A673 (cell line): ENCODE measurements at regions not wholly inside any gene's neighbourhood (a gene's known extent, or its start where the extent isn't known, plus 50 kb on each side); places are given as distances from the start of the nearest gene placed in this dataset.

ENCODE experiments used
- BruUV-seq: library from RNA; stranded (reverse); fragments of 400-500 nt; replicated peaks from 2 replicates; lab custom pipeline; 2021; lab: Mats Ljungman, UMichigan
- CTCF ChIA-PET: fragments of 300-600 bp; sonication (Branson Sonifier 250); formaldehyde crosslinking; loops from one replicate; lab custom pipeline; 2022; ENCODE audit warnings: antibody characterized with exemption; lab: Charles Lee
- POLR2A ChIA-PET: fragments of 300-600 bp; sonication (Branson Sonifier 250); formaldehyde crosslinking; loops from one replicate; lab custom pipeline; 2022; ENCODE audit warnings: antibody characterized with exemption; ENCODE audit not compliant: low non-redundant PET; lab: Charles Lee
- DNase-seq: peaks from one replicate; pipeline ENCODE4 v3.0.0-alpha.2; 2015; ENCODE audit warnings: low spot score
- H3K27ac ChIP-seq: fragments of 200-600 bp; sonication (generic); 2 replicates; pipeline ENCODE4 v1.5.1; 2016; ENCODE audit warnings: mixed run types, low read depth, mild to moderate bottlenecking, mixed read lengths, antibody characterized with exemption, low read length; ENCODE audit not compliant: poor library complexity, severe bottlenecking
- H3K27me3 ChIP-seq: fragments of 200-600 bp; sonication (generic); replicated peaks from 2 replicates; pipeline ENCODE4 v1.6.1; 2017; ENCODE audit warnings: mixed run types, low read depth, mild to moderate bottlenecking, mixed read lengths, antibody characterized with exemption, low read length; ENCODE audit not compliant: insufficient read depth, poor library complexity
- H3K36me3 ChIP-seq: fragments of 200-600 bp; sonication (generic); 2 replicates; pipeline ENCODE4 v1.6.1; 2016; ENCODE audit warnings: mixed run types, mild to moderate bottlenecking, mixed read lengths, antibody characterized with exemption, low read length; ENCODE audit not compliant: insufficient read depth, poor library complexity, severe bottlenecking
- H3K4me1 ChIP-seq: fragments of 200-600 bp; sonication (generic); 2 replicates; pipeline ENCODE4 v1.6.1; 2017; ENCODE audit warnings: mixed run types, mild to moderate bottlenecking, mixed read lengths, antibody characterized with exemption, low read length; ENCODE audit not compliant: insufficient read depth, poor library complexity, severe bottlenecking
- H3K4me3 ChIP-seq: fragments of 200-600 bp; sonication (generic); 2 replicates; pipeline ENCODE4 v1.5.1; 2016; ENCODE audit warnings: low read depth, mixed run types, mild to moderate bottlenecking, mixed read lengths, low read length; ENCODE audit not compliant: poor library complexity, severe bottlenecking
- H3K9me3 ChIP-seq: fragments of 200-600 bp; sonication (generic); 2 replicates; pipeline ENCODE4 v1.6.1; 2016; ENCODE audit warnings: mixed run types, low read depth, mild to moderate bottlenecking, mixed read lengths, antibody characterized with exemption, low read length; ENCODE audit not compliant: poor library complexity, severe bottlenecking
- EZH2 ChIP-seq: fragments of 200-600 bp; sonication (generic); IDR thresholded peaks from 2 replicates; pipeline ENCODE4 v1.6.1; 2017; ENCODE audit warnings: borderline replicate concordance, low read depth, mild to moderate bottlenecking, mixed read lengths, antibody characterized with exemption, low read length; ENCODE audit not compliant: poor library complexity, severe bottlenecking
- intact Hi-C: fragments of 100-400 bp; cut with micrococcal nuclease; formaldehyde crosslinking; loops from one replicate; pipeline ENCODE4 v1.10.0; 2022; ENCODE audit not compliant: unreplicated experiment
- TF ChIP-seq, protein P1 (sequence below): fragments of 300-800, 200-600 bp; sonication (generic); conservative IDR thresholded peaks from 2 replicates; pipeline ENCODE4 v1.5.1; 2017; ENCODE audit warnings: low read depth, mild to moderate bottlenecking, antibody characterized with exemption, low read length, moderate library complexity, mixed read lengths

- Histone ChIP-seq H3K4me1 (no peaks in the 10 kb centered on the region), H3K36me3 (no peaks in the 10 kb centered on the region), H3K9me3 (no peaks in the 10 kb centered on the region), H3K4me3 (no peak overlapping the region), H3K27me3 (no peaks in the 10 kb centered on the region), H3K27ac (no peak overlapping the region)
- CTCF ChIA-PET, result no interaction called here
- intact Hi-C loops, result no loop called here
- POLR2A ChIA-PET, result no interaction called here
- no TSS peak for BruUV-seq
- no peak for DNase-seq
- no peak for TF ChIP-seq EZH2
- TF ChIP-seq, protein P1, sequence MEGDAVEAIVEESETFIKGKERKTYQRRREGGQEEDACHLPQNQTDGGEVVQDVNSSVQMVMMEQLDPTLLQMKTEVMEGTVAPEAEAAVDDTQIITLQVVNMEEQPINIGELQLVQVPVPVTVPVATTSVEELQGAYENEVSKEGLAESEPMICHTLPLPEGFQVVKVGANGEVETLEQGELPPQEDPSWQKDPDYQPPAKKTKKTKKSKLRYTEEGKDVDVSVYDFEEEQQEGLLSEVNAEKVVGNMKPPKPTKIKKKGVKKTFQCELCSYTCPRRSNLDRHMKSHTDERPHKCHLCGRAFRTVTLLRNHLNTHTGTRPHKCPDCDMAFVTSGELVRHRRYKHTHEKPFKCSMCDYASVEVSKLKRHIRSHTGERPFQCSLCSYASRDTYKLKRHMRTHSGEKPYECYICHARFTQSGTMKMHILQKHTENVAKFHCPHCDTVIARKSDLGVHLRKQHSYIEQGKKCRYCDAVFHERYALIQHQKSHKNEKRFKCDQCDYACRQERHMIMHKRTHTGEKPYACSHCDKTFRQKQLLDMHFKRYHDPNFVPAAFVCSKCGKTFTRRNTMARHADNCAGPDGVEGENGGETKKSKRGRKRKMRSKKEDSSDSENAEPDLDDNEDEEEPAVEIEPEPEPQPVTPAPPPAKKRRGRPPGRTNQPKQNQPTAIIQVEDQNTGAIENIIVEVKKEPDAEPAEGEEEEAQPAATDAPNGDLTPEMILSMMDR, result no peak
These were observed 107.5 kb downstream of the EPDR1 start for GRCh38 chr7:38027884-38028455.

GRCh38 chr7:38034062-38034908, 113.8 kb downstream of the EPDR1 start:
- intact Hi-C loops, result no loop called here
- Histone ChIP-seq H3K4me1 (no peaks in the 10 kb centered on the region), H3K27ac (no peak overlapping the region), H3K4me3 (no peak overlapping the region), H3K9me3 (no peaks in the 10 kb centered on the region), H3K36me3 (no peaks in the 10 kb centered on the region), H3K27me3 (no peaks in the 10 kb centered on the region)
- ChIA-PET CTCF (no interaction called here), POLR2A (no interaction called here)
- no TSS peak for BruUV-seq
- DNase-seq, result no peak
- TF ChIP-seq EZH2, result no peak
- TF ChIP-seq, protein P1, result no peak

- BruUV-seq, result no TSS peak
- intact Hi-C loops, result no loop called here
- TF ChIP-seq, protein P1, result no peak
- no peak for TF ChIP-seq EZH2
These were observed 120.4 kb downstream of the EPDR1 start for GRCh38 chr7:38040831-38041230.

More at GRCh38 chr7:38040831-38041230, 120.4 kb downstream of the EPDR1 start:
- ChIA-PET CTCF (no interaction called here), POLR2A (no interaction called here)
- H3K27me3 ChIP-seq, result no peaks in the 10 kb centered on the region
- no peaks in the 10 kb centered on the region for H3K36me3 ChIP-seq
- no peaks in the 10 kb centered on the region for H3K4me1 ChIP-seq
- H3K9me3 ChIP-seq, result no peaks in the 10 kb centered on the region
- H3K27ac ChIP-seq, result no peak overlapping the region
- H3K4me3 ChIP-seq, result no peak overlapping the region
- no peak for DNase-seq
